Osteocyte (in vitro differentiated cells): ENCODE measurements at regions not wholly inside any gene's neighbourhood (a gene's known extent, or its start where the extent isn't known, plus 50 kb on each side); places are given as distances from the start of the nearest gene placed in this dataset.

ENCODE experiments used
- DNase-seq: peaks from one replicate; pipeline ENCODE4 v3.0.0; 2021; ENCODE audit warnings: mixed read lengths; ENCODE audit not compliant: unreplicated experiment; ENCODE audit errors: extremely low spot score
- H3K27ac Mint-ChIP-seq: one replicate; pipeline ENCODE4 v1.8.0; 2021; ENCODE audit warnings: mild to moderate bottlenecking, mixed read lengths; ENCODE audit not compliant: unreplicated experiment
- H3K27me3 Mint-ChIP-seq: one replicate; pipeline ENCODE4 v1.8.0; 2021; ENCODE audit warnings: mixed read lengths; ENCODE audit not compliant: unreplicated experiment
- H3K36me3 Mint-ChIP-seq: one replicate; pipeline ENCODE4 v1.8.0; 2021; ENCODE audit warnings: mixed read lengths; ENCODE audit not compliant: unreplicated experiment
- H3K4me1 Mint-ChIP-seq: one replicate; pipeline ENCODE4 v1.8.0; 2021; ENCODE audit warnings: mixed read lengths; ENCODE audit not compliant: unreplicated experiment
- H3K4me3 Mint-ChIP-seq: one replicate; pipeline ENCODE4 v1.8.0; 2021; ENCODE audit warnings: mild to moderate bottlenecking, moderate library complexity, mixed read lengths; ENCODE audit not compliant: unreplicated experiment
- H3K9me3 Mint-ChIP-seq: one replicate; pipeline ENCODE4 v1.8.0; 2021; ENCODE audit warnings: mixed read lengths; ENCODE audit not compliant: unreplicated experiment
- CTCF ChIP-seq: fragments of 200-600 bp; sonication (generic); IDR thresholded peaks from 2 replicates; pipeline ENCODE4 v1.5.0; 2021; ENCODE audit warnings: antibody characterized with exemption, mild to moderate bottlenecking, moderate library complexity

- DNase-seq = no peak
- Mint-ChIP-seq H3K27ac (no peak overlapping the region), H3K27me3 (peaks cover 20% of the 10 kb centered on the region), H3K9me3 (no peaks in the 10 kb centered on the region), H3K36me3 (no peaks in the 10 kb centered on the region), H3K4me1 (peaks cover 2% of the 10 kb centered on the region), H3K4me3 (no peak overlapping the region)
- no peak for TF ChIP-seq CTCF
Observed at GRCh38 chr2:138221358-138221757, 257.1 kb downstream of the HNMT start.

- Mint-ChIP-seq H3K36me3 (no peaks in the 10 kb centered on the region), H3K4me3 (no peak overlapping the region), H3K9me3 (no peaks in the 10 kb centered on the region), H3K27me3 (peaks cover 21% of the 10 kb centered on the region), H3K27ac (no peak overlapping the region), H3K4me1 (no peaks in the 10 kb centered on the region)
- no peak for DNase-seq
- no peak for TF ChIP-seq CTCF
Observed at GRCh38 chr2:138223319-138223718, 259.0 kb downstream of the HNMT start.

- H3K4me3 Mint-ChIP-seq = no peak overlapping the region
- peaks cover 20% of the 10 kb centered on the region for H3K27me3 Mint-ChIP-seq
- no peak for TF ChIP-seq CTCF
- no peaks in the 10 kb centered on the region for H3K36me3 Mint-ChIP-seq
- DNase-seq = no peak
- no peak overlapping the region for H3K27ac Mint-ChIP-seq
- H3K4me1 Mint-ChIP-seq = no peaks in the 10 kb centered on the region
- no peaks in the 10 kb centered on the region for H3K9me3 Mint-ChIP-seq
Observed at GRCh38 chr2:138227195-138227594, 262.9 kb downstream of the HNMT start.

GRCh38 chr2:138228101-138228500 is 263.8 kb downstream of the HNMT start:
- no peak for TF ChIP-seq CTCF
- no peak overlapping the region for H3K4me3 Mint-ChIP-seq
- no peaks in the 10 kb centered on the region for H3K36me3 Mint-ChIP-seq
- H3K4me1 Mint-ChIP-seq = no peaks in the 10 kb centered on the region
- peaks cover 21% of the 10 kb centered on the region for H3K27me3 Mint-ChIP-seq
- DNase-seq = no peak
- no peaks in the 10 kb centered on the region for H3K9me3 Mint-ChIP-seq
- H3K27ac Mint-ChIP-seq = no peak overlapping the region

- Mint-ChIP-seq H3K27ac (no peak overlapping the region), H3K4me3 (no peak overlapping the region), H3K4me1 (peaks cover 19% of the 10 kb centered on the region), H3K36me3 (no peaks in the 10 kb centered on the region), H3K9me3 (no peaks in the 10 kb centered on the region), H3K27me3 (peaks cover 17% of the 10 kb centered on the region)
- TF ChIP-seq CTCF = no peak
- DNase-seq = no peak
Observed at GRCh38 chr2:138234265-138234664, 267.3 kb upstream of the SPOPL start.
